ENCODE measurements at regions not wholly inside any gene's neighbourhood (a gene's known extent, or its start where the extent isn't known, plus 50 kb on each side); places are given as distances from the start of the nearest gene placed in this dataset.
"Not testable (repeated sequence)": the region's sequence is repeated elsewhere in the genome, so short reads cannot be mapped to it uniquely, and the experiment has no call there.

DNA sequence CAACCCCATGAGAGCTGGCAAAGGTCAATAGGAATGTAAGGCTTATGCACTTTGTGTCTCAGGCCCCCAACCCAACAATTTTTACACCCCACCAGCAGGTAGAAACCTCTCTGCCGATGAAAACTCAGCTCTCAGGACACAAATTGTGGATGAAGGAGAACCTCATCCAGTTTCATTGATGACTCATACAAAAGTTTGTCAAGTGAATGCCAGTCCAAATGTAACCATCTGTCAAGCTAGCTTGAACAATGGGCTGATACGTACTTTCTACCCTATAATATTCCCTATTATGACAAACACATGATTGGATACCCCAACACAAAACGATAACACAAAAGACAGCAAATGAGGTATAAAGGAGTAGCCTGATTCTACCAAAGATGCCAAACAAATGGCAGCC, 321.2 kb upstream of the TMEFF2 start:
- DNase-seq (no peak), FAIRE-seq (no peak)
- intact Hi-C loops (cut with DNase I), result no loop called here
- Histone ChIP-seq H3K36me3 (ENCODE audit: control insufficient read depth in 2 of 3, insufficient read depth in 3 of 3, low read length in 3 of 3) (no peaks in the 10 kb centered on the region), H3K4me3 (ENCODE audit: low read length in 3 of 3) (no peak overlapping the region), H3K9me3 (ENCODE audit: control insufficient read depth in 2 of 3, insufficient read depth in 1 of 3, low read length in 3 of 3) (no peaks in the 10 kb centered on the region), H3K9ac (ENCODE audit: low read length in 3 of 3) (no peak overlapping the region), H3K27ac (ENCODE audit: low read depth in 2 of 2, low read length in 2 of 2) (no peak overlapping the region), H3K4me1 (ENCODE audit: control insufficient read depth in 2 of 3, insufficient read depth in 2 of 3, low read depth in 1 of 3, low read length in 3 of 3) (no peaks in the 10 kb centered on the region), H3K27me3 (ENCODE audit: control insufficient read depth, insufficient read depth, low read length) (no peaks in the 10 kb centered on the region)
- TF ChIP-seq, protein P1, sequence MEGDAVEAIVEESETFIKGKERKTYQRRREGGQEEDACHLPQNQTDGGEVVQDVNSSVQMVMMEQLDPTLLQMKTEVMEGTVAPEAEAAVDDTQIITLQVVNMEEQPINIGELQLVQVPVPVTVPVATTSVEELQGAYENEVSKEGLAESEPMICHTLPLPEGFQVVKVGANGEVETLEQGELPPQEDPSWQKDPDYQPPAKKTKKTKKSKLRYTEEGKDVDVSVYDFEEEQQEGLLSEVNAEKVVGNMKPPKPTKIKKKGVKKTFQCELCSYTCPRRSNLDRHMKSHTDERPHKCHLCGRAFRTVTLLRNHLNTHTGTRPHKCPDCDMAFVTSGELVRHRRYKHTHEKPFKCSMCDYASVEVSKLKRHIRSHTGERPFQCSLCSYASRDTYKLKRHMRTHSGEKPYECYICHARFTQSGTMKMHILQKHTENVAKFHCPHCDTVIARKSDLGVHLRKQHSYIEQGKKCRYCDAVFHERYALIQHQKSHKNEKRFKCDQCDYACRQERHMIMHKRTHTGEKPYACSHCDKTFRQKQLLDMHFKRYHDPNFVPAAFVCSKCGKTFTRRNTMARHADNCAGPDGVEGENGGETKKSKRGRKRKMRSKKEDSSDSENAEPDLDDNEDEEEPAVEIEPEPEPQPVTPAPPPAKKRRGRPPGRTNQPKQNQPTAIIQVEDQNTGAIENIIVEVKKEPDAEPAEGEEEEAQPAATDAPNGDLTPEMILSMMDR (IDR thresholded peaks at IDR 0.05; ENCODE audit: borderline replicate concordance, extremely low read depth, insufficient read depth), result no peak

DNA sequence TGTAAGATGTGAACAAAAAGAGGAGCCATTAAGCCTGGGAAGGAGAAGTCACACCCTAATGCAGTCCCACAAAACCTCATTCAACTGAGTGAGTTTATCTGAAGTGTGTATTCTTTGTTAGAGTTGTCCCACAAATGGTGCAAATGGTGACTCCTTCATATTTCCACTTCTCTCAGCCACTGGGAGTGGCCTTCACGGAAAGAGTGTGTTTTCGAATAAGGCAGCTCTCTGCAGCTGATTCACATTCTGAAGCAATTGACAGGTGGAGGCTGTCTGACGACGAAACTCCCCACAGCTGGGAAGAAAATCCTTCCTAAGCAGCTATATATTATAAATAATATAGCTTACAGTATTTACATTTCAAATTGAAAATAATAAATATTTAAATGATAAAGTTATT, 318.8 kb upstream of the TMEFF2 start:
- H3K4me3 ChIP-seq (ENCODE audit: low read length in 3 of 3), result no peak overlapping the region
- H3K9me3 ChIP-seq (ENCODE audit: control insufficient read depth in 2 of 3, insufficient read depth in 1 of 3, low read length in 3 of 3), result no peaks in the 10 kb centered on the region
- no peaks in the 10 kb centered on the region for H3K4me1 ChIP-seq (ENCODE audit: control insufficient read depth in 2 of 3, insufficient read depth in 2 of 3, low read depth in 1 of 3, low read length in 3 of 3)
- intact Hi-C loops (cut with DNase I), result no loop called here
- no peaks in the 10 kb centered on the region for H3K36me3 ChIP-seq (ENCODE audit: control insufficient read depth in 2 of 3, insufficient read depth in 3 of 3, low read length in 3 of 3)
- TF ChIP-seq, protein P1 (IDR thresholded peaks at IDR 0.05; ENCODE audit: borderline replicate concordance, extremely low read depth, insufficient read depth), result no peak
- no peak for FAIRE-seq
- DNase-seq, result peak in 1 of 5 donors; percentile 3
- H3K9ac ChIP-seq (ENCODE audit: low read length in 3 of 3), result no peak overlapping the region
- no peaks in the 10 kb centered on the region for H3K27me3 ChIP-seq (ENCODE audit: control insufficient read depth, insufficient read depth, low read length)
- no peak overlapping the region for H3K27ac ChIP-seq (ENCODE audit: low read depth in 2 of 2, low read length in 2 of 2)

DNA sequence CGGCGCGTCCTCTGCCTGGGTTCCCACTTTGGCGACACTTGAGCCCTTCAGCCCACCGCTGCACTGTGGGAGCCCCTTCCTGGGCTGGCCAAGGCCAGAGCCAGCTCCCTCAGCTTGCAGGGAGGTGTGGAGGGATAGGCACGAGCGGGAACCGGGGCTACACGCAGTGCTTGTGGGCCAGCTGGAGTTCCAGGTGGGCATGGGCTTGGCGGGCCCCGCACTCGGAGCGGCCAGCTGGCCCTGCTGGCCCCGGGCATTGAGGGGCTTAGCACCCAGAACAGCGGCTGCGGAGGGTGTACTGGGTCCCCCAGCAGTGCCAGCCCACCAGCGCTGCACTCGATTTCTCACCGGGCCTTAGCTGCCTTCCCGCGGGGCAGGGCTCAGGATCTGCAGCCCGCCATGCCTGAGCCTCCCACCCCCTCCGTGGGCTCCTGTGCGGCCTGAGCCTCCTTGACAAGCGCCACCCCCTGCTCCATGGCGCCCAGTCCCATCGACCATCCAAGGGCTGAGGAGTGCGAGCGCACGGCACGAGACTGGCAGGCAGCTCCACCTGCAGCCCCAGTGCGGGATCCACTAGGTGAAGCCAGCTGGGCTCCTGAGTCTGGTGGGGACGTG, 313.2 kb upstream of the TMEFF2 start:
- H3K27ac ChIP-seq (ENCODE audit: low read depth in 2 of 2, low read length in 2 of 2); H3K9ac ChIP-seq (ENCODE audit: low read length in 3 of 3); intact Hi-C loops (cut with DNase I); H3K4me1 ChIP-seq (ENCODE audit: control insufficient read depth in 2 of 3, insufficient read depth in 2 of 3, low read depth in 1 of 3, low read length in 3 of 3); H3K4me3 ChIP-seq (ENCODE audit: low read length in 3 of 3); H3K9me3 ChIP-seq (ENCODE audit: control insufficient read depth in 2 of 3, insufficient read depth in 1 of 3, low read length in 3 of 3); H3K36me3 ChIP-seq (ENCODE audit: control insufficient read depth in 2 of 3, insufficient read depth in 3 of 3, low read length in 3 of 3); FAIRE-seq; DNase-seq; H3K27me3 ChIP-seq (ENCODE audit: control insufficient read depth, insufficient read depth, low read length): not testable (repeated sequence)

DNA sequence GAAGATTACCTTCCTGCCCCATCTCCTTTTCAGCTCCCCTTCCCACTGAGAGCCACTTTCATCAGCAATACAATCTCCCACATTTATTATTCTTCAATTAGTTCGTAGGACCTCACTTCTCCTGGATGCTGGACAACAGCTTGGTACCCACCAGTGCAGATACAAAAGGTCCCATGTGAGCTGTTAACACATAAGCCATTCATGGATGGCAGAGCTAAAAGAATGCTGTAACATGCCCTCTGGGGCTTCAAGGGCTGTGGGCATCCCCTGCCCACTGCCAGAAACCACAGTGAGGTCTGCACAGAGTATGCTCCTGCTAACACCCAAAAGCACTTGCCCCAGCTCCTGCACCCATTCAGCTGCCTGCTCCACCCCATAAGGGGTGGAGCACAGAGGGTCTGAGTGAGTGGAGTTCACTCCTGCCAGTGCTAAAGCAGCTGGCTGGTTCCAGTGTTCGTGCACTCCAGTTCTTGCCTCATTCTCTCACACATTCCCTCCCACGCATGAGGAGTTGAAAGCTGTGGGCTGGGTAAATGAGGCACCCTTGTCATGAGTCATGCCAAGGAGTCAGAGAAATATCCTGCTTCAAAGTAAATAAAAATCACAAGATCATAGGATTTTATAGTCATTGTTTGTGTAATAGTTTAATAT, 305.9 kb upstream of the TMEFF2 start:
- intact Hi-C loops (cut with DNase I), result no loop called here
- FAIRE-seq (no peak), DNase-seq (peak in 2 of 5 donors; percentile 1 to 32)

More for the DNA sequence above, 305.9 kb upstream of the TMEFF2 start:
- H3K27ac ChIP-seq (ENCODE audit: low read depth in 2 of 2, low read length in 2 of 2), result no peak overlapping the region
- no peak overlapping the region for H3K9ac ChIP-seq (ENCODE audit: low read length in 3 of 3)
- no peaks in the 10 kb centered on the region for H3K36me3 ChIP-seq (ENCODE audit: control insufficient read depth in 2 of 3, insufficient read depth in 3 of 3, low read length in 3 of 3)
- no peaks in the 10 kb centered on the region for H3K4me1 ChIP-seq (ENCODE audit: control insufficient read depth in 2 of 3, insufficient read depth in 2 of 3, low read depth in 1 of 3, low read length in 3 of 3)
- TF ChIP-seq, protein P1 (IDR thresholded peaks at IDR 0.05; ENCODE audit: borderline replicate concordance, extremely low read depth, insufficient read depth), result no peak
- no peaks in the 10 kb centered on the region for H3K27me3 ChIP-seq (ENCODE audit: control insufficient read depth, insufficient read depth, low read length)
- no peak overlapping the region for H3K4me3 ChIP-seq (ENCODE audit: low read length in 3 of 3)
- no peaks in the 10 kb centered on the region for H3K9me3 ChIP-seq (ENCODE audit: control insufficient read depth in 2 of 3, insufficient read depth in 1 of 3, low read length in 3 of 3)
